ENCODE measurements at regions not wholly inside any gene's neighbourhood (a gene's known extent, or its start where the extent isn't known, plus 50 kb on each side); places are given as distances from the start of the nearest gene placed in this dataset.

DNA sequence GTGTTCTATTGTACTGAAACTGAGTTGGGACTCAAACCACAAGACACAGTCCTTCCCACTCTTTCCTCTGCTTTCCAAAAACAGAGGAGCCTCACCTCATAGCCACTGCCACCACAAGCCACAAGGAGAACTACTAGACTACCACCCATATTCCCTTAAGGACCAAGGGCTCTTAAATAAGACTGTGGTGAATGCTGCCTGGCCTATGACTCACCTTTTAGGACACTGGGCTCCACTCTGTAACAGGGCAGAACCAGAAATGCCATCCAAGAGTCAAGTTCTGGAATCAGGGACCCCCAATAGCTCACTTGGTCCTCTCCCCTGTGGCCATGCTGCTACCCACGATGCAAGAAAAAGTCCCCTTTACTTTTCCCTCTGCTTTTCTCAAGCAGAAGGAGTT lies 851.4 kb downstream of the BCL11A start:
- DNase-seq: no peak

- DNase-seq: no peak
These were observed 852.0 kb downstream of the BCL11A start for GRCh38 chr2:59701271-59701994.

DNA sequence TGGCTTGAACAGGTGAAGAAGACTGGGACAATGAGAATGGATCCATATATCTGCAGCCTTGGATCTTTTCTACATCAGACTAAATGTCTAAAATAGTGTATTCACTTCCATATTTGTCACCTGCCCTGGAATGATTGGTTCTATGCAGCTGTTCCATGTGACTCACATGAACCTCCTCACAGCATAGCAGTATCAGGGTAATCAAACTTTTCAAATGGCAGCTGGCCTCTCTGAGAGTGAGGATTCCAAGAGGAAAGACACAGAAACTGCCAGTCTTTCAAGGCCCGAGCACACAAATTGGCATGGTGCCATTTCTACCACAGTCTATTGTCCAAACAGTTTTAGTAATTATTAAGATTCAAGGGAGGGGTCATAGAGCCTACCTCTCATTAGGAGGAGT lies 859.3 kb downstream of the BCL11A start:
- DNase-seq: no peak

- no peak for DNase-seq
These were observed 860.1 kb downstream of the BCL11A start for GRCh38 chr2:59693231-59693959.

GRCh38 chr2:59691518-59692190 lies 861.8 kb downstream of the BCL11A start:
- DNase-seq: no peak

DNA sequence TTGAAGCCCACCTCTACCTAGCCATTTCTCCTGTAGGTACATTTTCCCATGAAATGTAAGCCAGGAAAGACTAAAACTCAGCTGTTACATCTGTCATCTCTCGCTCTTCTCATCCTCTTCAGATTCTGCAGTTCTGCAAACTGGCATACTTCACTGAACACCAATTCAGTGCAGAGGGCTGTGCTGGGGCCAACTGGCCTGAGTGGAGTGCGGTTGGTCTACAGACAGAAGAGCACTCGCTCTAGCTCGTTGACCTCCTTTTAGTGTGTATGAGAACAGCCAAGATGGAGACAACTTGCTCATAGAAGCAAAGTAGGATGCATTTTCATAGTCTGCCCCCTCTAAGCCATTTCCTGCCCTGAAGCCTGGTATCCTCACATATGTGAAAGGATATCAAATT lies 862.6 kb downstream of the BCL11A start:
- no peak for DNase-seq

DNA sequence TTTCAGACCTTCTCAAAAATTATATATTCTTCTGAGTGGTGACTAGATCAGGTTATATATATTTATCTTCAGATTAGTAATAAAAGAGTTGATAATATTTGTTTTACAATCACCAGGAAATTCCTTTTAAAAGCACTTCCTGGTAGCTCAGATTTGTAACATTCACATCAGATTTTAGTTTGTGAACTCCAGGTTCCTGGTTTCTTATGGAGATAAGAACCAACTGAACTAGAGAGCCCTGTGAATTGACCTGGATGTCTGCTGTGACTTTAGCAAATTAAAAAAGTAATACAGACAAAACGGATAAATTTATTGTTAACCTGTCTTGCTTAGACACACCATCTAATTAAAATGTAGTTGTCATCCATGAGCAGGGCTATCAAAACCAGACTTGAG lies 868.7 kb downstream of the BCL11A start:
- DNase-seq: no peak

DNA sequence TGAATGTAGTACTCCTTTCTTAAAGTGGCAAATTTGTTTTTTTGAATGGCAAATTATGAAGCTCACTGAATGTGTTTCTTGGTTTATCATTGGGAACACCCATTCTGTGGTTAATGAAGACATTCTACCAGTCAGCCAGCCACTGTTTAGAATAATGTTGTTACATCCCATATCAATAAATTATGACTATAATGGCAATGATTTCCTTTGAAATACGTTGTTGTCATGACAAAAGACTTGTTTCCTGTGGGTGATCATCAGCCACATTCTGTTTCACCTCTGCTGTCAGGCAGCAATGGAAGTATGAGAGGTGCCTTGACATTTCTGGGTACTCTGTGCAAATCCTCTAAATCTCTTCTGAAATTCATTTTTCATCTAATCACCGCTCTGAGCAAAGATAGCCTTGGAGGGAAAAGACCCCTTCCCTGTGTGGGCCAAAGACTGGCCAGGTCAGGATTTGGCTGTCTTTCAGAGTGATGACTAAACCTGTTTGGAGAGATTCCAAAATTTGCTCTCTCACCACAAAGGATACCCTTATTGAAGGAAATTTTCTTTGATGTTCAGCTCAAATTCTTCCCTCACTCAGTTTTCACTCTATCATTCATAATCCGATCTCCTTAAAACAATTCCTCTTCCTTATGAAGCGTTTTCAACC lies 869.2 kb downstream of the BCL11A start:
- DNase-seq: no peak

DNA sequence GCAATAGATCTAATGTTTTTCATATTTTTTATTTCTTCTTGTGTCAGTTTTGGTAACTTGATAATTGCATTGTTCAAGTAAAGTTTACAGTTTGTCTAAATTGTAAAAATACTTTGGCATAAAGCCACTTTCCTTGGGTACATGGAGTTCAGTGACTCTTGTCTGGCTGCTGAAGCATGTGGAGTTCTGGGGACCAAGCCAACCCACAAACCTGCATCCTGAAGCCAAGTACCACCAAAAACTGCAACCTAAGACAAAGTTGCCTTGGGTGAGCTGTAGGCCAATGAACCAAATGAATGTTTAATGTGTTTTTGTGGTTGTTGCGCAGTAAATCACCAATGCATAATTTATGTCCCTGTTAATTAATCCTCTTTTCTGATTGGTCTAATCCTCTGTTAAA lies 872.6 kb downstream of the BCL11A start:
- no peak for DNase-seq

- no peak for DNase-seq
These were observed 876.3 kb downstream of the BCL11A start for GRCh38 chr2:59677158-59677557.

DNA sequence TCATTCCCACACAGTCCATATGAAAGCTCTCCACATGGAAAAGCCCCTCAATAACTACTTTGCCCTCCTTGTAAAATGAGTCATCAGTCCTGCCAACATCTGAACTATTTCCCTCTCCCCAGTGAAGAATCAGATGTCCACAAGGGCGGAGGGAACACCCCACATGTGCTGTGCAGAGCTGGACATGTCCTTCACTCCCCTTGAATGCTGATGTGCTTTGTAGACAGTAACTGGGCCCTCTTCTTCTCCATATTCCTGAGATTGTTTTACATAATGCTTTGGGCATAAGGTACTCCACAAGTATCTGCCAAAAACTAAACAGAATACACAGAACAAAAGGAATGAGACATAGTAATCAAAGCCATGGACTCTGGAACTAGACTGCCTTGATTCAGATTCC lies 879.4 kb downstream of the BCL11A start:
- DNase-seq: no peak

GRCh38 chr2:59665021-59665420 lies 888.4 kb downstream of the BCL11A start:
- no peak for DNase-seq

DNA sequence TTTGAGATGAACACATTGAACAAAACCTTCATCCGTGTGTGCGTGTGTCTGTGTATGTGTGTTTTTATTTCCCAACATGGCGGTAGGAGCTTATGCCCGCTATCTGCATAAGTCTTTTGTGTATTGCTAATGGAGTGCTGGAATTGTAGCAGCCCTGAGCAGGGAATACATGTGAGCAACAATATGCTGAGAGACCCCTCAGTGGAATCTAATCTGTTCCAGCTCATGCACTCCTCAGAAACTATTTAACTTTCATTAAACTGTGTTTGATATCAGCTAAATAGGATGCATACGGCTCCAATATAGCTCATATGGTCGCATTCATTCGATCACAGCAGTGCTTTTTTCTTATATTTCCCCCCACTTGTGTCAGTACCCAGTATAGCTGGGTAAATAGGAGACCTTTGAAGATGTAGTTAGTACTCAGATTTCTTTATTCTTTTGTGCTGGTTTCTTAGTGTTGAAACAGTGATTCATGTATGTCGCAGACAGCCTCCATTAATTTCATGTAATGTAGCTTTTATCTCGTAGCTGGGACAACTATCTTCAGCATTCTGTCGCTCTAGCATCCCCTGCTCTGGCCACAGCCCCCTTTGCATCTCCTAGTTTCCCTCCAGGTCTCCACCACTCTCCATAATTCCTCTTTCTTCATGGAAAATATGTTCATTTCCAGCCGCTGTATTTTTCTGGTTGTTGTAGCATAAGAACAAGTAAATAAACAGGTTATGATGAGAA lies 891.2 kb downstream of the BCL11A start:
- DNase-seq: no peak

GRCh38 chr2:59660262-59660661 lies 893.2 kb downstream of the BCL11A start:
- DNase-seq: no peak

DNA sequence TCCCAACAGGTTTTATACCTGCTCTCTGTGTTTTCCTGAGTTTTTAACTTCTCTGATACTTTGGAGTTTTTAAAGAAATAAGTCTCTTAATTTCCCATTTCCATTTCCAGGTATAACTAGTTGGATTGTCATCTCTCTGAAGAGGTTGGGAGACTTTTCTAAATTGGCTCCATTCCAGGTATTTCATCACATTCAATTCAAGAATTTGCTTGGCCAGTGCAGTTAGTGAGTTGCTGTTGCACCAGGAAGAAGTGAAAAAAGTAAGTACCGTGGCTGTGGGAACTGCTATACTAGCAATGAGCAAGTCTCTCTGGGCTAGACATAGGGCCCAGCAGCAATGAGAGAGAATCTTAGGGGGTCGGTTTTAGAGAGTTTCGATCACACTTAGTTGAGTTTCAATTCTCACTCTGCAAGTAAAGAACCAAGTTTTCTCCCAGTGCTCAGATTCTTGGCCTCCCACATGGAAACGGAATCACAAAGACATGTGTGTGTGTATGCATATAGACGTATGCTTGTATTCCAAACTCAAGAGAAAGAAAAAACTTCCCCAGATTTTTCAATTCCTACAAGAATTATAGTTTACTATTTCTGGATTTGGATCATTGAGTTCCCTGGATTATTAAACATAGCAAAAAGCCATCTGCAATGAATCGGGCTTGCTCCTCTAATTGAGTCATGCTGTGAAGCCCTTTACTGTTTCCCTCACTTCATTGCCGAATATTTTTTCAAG lies 894.4 kb downstream of the BCL11A start:
- no peak for DNase-seq

- DNase-seq: no peak
These were observed 897.6 kb downstream of the BCL11A start for GRCh38 chr2:59655809-59656208.

DNA sequence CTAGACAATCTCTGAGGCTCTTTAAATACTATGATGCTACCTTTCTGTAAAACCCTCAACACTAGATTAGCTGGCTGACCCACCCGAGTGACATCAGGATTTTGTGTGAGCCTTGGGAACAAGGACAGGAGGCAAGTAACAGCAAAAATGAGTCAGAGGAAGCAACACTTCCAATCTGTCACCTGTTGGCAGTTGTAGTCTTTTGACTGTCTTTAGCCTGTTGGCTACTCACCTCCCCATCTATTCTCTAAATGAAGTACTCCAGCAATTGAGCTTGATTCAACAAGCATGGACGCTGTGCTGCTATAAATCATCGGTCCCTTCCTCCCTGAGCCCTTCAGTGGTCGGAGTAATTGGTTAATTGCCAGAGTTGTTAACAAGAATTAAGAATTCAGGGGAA lies 898.7 kb downstream of the BCL11A start:
- DNase-seq: no peak

DNA sequence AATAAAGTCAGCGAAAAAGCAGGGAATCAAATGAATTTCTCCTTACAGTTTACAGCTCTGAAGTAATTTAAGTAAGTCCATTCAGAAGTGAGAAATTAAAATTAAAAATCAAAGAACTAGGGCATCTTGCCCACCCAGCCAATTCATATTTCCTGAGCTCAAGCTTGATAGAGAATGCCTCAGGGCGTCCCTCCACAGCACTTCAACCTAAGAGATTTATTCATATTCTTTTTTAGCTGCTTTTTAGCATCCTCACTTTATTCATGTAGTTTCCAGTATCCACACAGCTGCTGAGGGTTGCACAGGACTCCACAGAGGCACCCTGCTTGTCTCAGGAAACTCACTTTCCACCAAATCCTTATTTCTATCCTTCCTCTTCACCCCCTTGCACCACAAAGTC lies 900.3 kb downstream of the BCL11A start:
- DNase-seq: no peak

GRCh38 chr2:59630789-59631188 lies 922.7 kb downstream of the BCL11A start:
- no peak for DNase-seq

DNA sequence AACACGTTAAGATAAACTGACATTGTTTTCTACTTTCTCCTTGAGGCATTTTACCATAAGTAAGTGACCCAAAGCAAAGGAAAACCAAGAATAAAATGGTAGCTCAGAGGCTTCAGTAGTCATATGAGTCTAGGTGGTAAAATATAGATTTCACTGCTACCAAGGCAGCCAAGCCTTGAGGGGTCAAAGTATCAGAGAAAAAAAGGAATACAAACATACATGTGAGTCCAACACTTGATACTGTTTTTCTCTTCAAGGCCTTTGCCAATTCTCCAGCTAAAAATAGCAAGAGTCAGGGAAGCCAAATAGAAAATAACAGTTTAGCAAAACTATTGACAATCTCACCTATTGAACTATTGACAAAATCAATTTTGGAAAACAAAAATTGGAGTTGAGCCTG lies 925.9 kb downstream of the BCL11A start:
- DNase-seq: no peak

- no peak for DNase-seq
These were observed 930.7 kb downstream of the BCL11A start for GRCh38 chr2:59622599-59623308.
